IMR-90 (cell line): ENCODE measurements at regions not wholly inside any gene's neighbourhood (a gene's known extent, or its start where the extent isn't known, plus 50 kb on each side); places are given as distances from the start of the nearest gene placed in this dataset.

Experiments
- ATAC-seq: fragments of 200-7000 bp; cut with Tn5 transposase; 2 replicates; pipeline ENCODE4 v1.9.1; 2020; ENCODE audit warnings: low read depth, mild to moderate bottlenecking, moderate library complexity
- BruUV-seq: library from RNA; stranded (reverse); fragments of 400-500 nt; replicated peaks from 2 replicates; lab custom pipeline; 2021; lab: Mats Ljungman, UMichigan
- CTCF ChIA-PET: fragments of 300-600 bp; formaldehyde crosslinking; extraction: SDS; loops from one replicate; lab custom pipeline; 2021; ENCODE audit warnings: antibody characterized with exemption; lab: Yijun Ruan, JAX
- POLR2A ChIA-PET: fragments of 300-600 bp; sonication (Branson Sonifier 250); formaldehyde crosslinking; loops from one replicate; lab custom pipeline; 2022; ENCODE audit warnings: antibody characterized with exemption; ENCODE audit not compliant: unreplicated experiment; lab: Charles Lee
- DNase-seq: peaks from one replicate; pipeline ENCODE4 v3.0.0; 2013
- H2AFZ ChIP-seq: replicated peaks from 2 replicates; pipeline ENCODE3; 2013; ENCODE audit warnings: low read length, mild to moderate bottlenecking; ENCODE audit not compliant: poor library complexity
- H2AK5ac ChIP-seq: 2 replicates; pipeline ENCODE4 v1.6.1; 2013; ENCODE audit warnings: low read depth, low read length, inconsistent platforms
- H2AK9ac ChIP-seq: replicated peaks from 2 replicates; pipeline ENCODE3; 2013; ENCODE audit warnings: mild to moderate bottlenecking, low read depth, low read length, moderate library complexity; ENCODE audit not compliant: poor library complexity
- H2BK120ac ChIP-seq: 2 replicates; pipeline ENCODE4 v1.6.1; 2013; ENCODE audit warnings: low read depth, low read length, inconsistent platforms
- H2BK15ac ChIP-seq: 3 replicates; pipeline ENCODE4 v1.6.1; 2013; ENCODE audit warnings: low read depth, low read length, inconsistent platforms
- H2BK20ac ChIP-seq: 2 replicates; pipeline ENCODE4 v1.6.1; 2013; ENCODE audit warnings: low read depth, mild to moderate bottlenecking, inconsistent platforms, low read length, moderate library complexity
- H2BK5ac ChIP-seq: 2 replicates; pipeline ENCODE4 v1.6.1; 2013; ENCODE audit warnings: mild to moderate bottlenecking, low read depth, low read length, inconsistent platforms; ENCODE audit not compliant: poor library complexity, severe bottlenecking
- H3K14ac ChIP-seq: replicated peaks from 2 replicates; pipeline ENCODE4 v1.6.1; 2013; ENCODE audit warnings: low read depth, low read length, inconsistent platforms
- H3K18ac ChIP-seq: 2 replicates; pipeline ENCODE4 v1.6.1; 2013; ENCODE audit warnings: low read depth, low read length, control low read depth
- H3K23ac ChIP-seq: 2 replicates; pipeline ENCODE4 v1.6.1; 2013; ENCODE audit warnings: low read depth, low read length, inconsistent platforms
- H3K27ac ChIP-seq: 2 replicates; pipeline ENCODE4 v1.5.1; 2013; ENCODE audit warnings: mild to moderate bottlenecking, control low read depth, low read length; ENCODE audit not compliant: insufficient read depth
- H3K27me3 ChIP-seq: 2 replicates; pipeline ENCODE4 v1.6.1; 2013; ENCODE audit warnings: low read length; ENCODE audit not compliant: control insufficient read depth, insufficient read depth
- H3K36me3 ChIP-seq: 2 replicates; pipeline ENCODE4 v1.6.1; 2013; ENCODE audit warnings: low read length, mixed read lengths; ENCODE audit not compliant: control insufficient read depth, insufficient read depth
- H3K4ac ChIP-seq: 2 replicates; pipeline ENCODE4 v1.6.1; 2013; ENCODE audit warnings: low read depth, low read length, inconsistent platforms
- H3K4me1 ChIP-seq: 2 replicates; pipeline ENCODE4 v1.6.1; 2013; ENCODE audit warnings: low read length, mixed read lengths; ENCODE audit not compliant: control insufficient read depth, insufficient read depth
- H3K4me2 ChIP-seq: 2 replicates; pipeline ENCODE4 v1.6.1; 2013; ENCODE audit warnings: low read depth, mild to moderate bottlenecking, control low read depth, low read length, moderate library complexity
- H3K4me3 ChIP-seq: 2 replicates; pipeline ENCODE4 v1.5.1; 2013; ENCODE audit warnings: low read depth, mild to moderate bottlenecking, control low read depth, low read length, moderate library complexity; ENCODE audit not compliant: insufficient read depth
- H3K56ac ChIP-seq: 2 replicates; pipeline ENCODE4 v1.6.1; 2013; ENCODE audit warnings: low read length, inconsistent platforms; ENCODE audit not compliant: insufficient read depth; ENCODE audit errors: extremely low read depth
- H3K79me1 ChIP-seq, 2 experiments: 2 replicates each; pipeline ENCODE4 v1.6.1; 2013; ENCODE audit warnings: low read length in 2 of 2, inconsistent platforms in 1 of 2, low read depth in 1 of 2
- H3K9ac ChIP-seq: 2 replicates; pipeline ENCODE4 v1.6.1; 2013; ENCODE audit warnings: low read depth, low read length, control low read depth
- H3K9me1 ChIP-seq: 2 replicates; pipeline ENCODE4 v1.6.1; 2013; ENCODE audit warnings: low read length, inconsistent platforms; ENCODE audit not compliant: insufficient read depth
- H3K9me3 ChIP-seq: 2 replicates; pipeline ENCODE4 v1.6.1; 2013; ENCODE audit warnings: low read length; ENCODE audit not compliant: control insufficient read depth, insufficient read depth
- H4K20me1 ChIP-seq: 2 replicates; pipeline ENCODE4 v1.6.1; 2013; ENCODE audit warnings: low read length, inconsistent platforms; ENCODE audit not compliant: insufficient read depth
- H4K5ac ChIP-seq: 2 replicates; pipeline ENCODE4 v1.6.1; 2013; ENCODE audit warnings: mild to moderate bottlenecking, low read depth, low read length, control low read depth
- H4K8ac ChIP-seq, 2 experiments: 2 replicates each; pipeline ENCODE4 v1.6.1; 2013; ENCODE audit warnings: low read depth in 2 of 2, low read length in 2 of 2, control low read depth in 1 of 2, inconsistent platforms in 1 of 2
- H4K91ac ChIP-seq: 2 replicates; pipeline ENCODE4 v1.6.1; 2013; ENCODE audit warnings: low read depth, low read length, inconsistent platforms; ENCODE audit not compliant: insufficient read depth
- BHLHE40 ChIP-seq: fragments of 150-350 bp; IDR thresholded peaks from 2 replicates; pipeline ENCODE4 v1.6.1; 2016; ENCODE audit warnings: mild to moderate bottlenecking, low read depth, low read length
- POLR2A ChIP-seq: IDR thresholded peaks from 2 replicates; pipeline ENCODE4 v1.6.1; 2012; ENCODE audit warnings: mild to moderate bottlenecking, low read depth, low read length
- RCOR1 ChIP-seq: IDR thresholded peaks from 2 replicates; pipeline ENCODE4 v1.6.1; 2012; ENCODE audit warnings: mild to moderate bottlenecking, low read length, improper control_type of control experiment; ENCODE audit not compliant: insufficient replicate concordance
- WGBS, 2 experiments: methylation state at CpG; one replicate each; pipeline versions ENCODE4 v1.1.5 to v1.1.7; 2013; ENCODE audit warnings: missing lambda C conversion rate in 2 of 2; ENCODE audit not compliant: insufficient read length in 1 of 2; ENCODE audit errors: extremely low coverage in 2 of 2; 5-methylcytosine and 5-hydroxymethylcytosine counted together
- dilution Hi-C: fragments of 300-500 bp; cut with HindIII; formaldehyde crosslinking; loops from one replicate; pipeline ENCODE4 v1.14.3; 2018; ENCODE audit warnings: low sequenced_read_pairs; ENCODE audit not compliant: unreplicated experiment
- in situ Hi-C: fragments of 300-500 bp; cut with MboI; formaldehyde crosslinking; loops from 3 replicates; pipeline ENCODE4 v1.14.3; 2019; ENCODE audit warnings: low sequenced_read_pairs, inconsistent platforms, mixed read lengths
- intact Hi-C: fragments of 100-400 bp; cut with micrococcal nuclease; formaldehyde crosslinking; loops from 2 replicates; pipeline ENCODE4 v1.10.0; 2022
- TF ChIP-seq, protein P1 (sequence below): fragments of 150-350 bp; IDR thresholded peaks from 2 replicates; pipeline ENCODE4 v1.6.1; 2016; ENCODE audit warnings: low read depth, mild to moderate bottlenecking, low read length, moderate library complexity, borderline replicate concordance

DNA sequence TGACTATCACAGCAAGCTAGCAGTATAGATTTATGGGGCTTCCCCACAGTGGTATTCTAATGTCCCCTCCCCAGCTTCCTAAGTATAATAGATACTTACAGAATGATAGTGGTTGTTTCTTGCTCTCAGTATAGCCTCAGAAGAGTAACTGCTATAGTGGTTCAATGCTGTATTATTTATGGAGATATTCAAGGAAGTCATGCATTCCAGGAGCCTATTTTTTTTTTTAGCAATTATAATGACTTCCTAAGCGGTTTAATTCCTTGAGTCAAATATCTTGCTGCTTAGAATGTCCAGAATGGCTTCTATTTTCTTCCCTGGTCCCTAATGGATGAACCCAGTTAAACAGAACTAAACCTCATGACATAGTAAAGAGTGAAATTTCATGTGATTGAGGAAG lies 451.5 kb upstream of the SEMA3D start:
- Histone ChIP-seq H3K4me1 (no peaks in the 10 kb centered on the region), H2BK15ac (no peak overlapping the region), H3K14ac (no peak overlapping the region), H2AK5ac (no peak overlapping the region), H3K56ac (no peak overlapping the region), H3K27me3 (no peaks in the 10 kb centered on the region; the same call in 1 of the 2 replicates), H3K9me1 (no peaks in the 10 kb centered on the region), H3K23ac (no peak overlapping the region), H3K9ac (no peak overlapping the region), H3K18ac (no peak overlapping the region), H2AK9ac (no peak overlapping the region), H2AFZ (no peak overlapping the region), H3K79me1 (no peaks in the 10 kb centered on the region), H4K8ac (no peak overlapping the region), H3K27ac (no peak overlapping the region), H4K20me1 (no peaks in the 10 kb centered on the region), H4K91ac (no peak overlapping the region), H3K4me3 (no peak overlapping the region), H3K4me2 (no peak overlapping the region), H4K5ac (no peak overlapping the region), H2BK20ac (no peak overlapping the region), H2BK120ac (no peak overlapping the region), H3K36me3 (no peaks in the 10 kb centered on the region), H2BK5ac (no peak overlapping the region), H3K4ac (no peak overlapping the region), H3K9me3 (no peaks in the 10 kb centered on the region)
- DNase-seq (no peak), ATAC-seq (no peak)
- intact Hi-C loops (no loop called here), in situ Hi-C loops (no loop called here), dilution Hi-C loops (no loop called here)
- no CpG with 5 or more reads among the region's 1 CpG for WGBS, 2 experiments
- ChIA-PET POLR2A (no interaction called here), CTCF (interaction anchor here (0.6 kb wide), 1 partner anchor 57 kb away, joined by 6 read pairs; no protein-coding TSS in a partner anchor)
- BruUV-seq: no TSS peak
- TF ChIP-seq BHLHE40 (no peak), POLR2A (no peak), RCOR1 (no peak)
- TF ChIP-seq, protein P1, sequence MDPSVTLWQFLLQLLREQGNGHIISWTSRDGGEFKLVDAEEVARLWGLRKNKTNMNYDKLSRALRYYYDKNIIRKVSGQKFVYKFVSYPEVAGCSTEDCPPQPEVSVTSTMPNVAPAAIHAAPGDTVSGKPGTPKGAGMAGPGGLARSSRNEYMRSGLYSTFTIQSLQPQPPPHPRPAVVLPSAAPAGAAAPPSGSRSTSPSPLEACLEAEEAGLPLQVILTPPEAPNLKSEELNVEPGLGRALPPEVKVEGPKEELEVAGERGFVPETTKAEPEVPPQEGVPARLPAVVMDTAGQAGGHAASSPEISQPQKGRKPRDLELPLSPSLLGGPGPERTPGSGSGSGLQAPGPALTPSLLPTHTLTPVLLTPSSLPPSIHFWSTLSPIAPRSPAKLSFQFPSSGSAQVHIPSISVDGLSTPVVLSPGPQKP: no peak
